RCC 7860 (cell line): ENCODE measurements at regions not wholly inside any gene's neighbourhood (a gene's known extent, or its start where the extent isn't known, plus 50 kb on each side); places are given as distances from the start of the nearest gene placed in this dataset.

Experiments
- DNase-seq: peaks from one replicate; pipeline ENCODE4 v3.0.0-alpha.2; 2015; ENCODE audit warnings: low spot score
- FAIRE-seq: peaks from 2 replicates; lab custom pipeline; 2012; peaks lifted over from hg19 to GRCh38; lab: Jason Lieb, UNC

- DNase-seq (no peak), FAIRE-seq (no peak)
Observed at GRCh38 chr16:55151561-55152305, 172.3 kb upstream of the IRX6 start.

DNA sequence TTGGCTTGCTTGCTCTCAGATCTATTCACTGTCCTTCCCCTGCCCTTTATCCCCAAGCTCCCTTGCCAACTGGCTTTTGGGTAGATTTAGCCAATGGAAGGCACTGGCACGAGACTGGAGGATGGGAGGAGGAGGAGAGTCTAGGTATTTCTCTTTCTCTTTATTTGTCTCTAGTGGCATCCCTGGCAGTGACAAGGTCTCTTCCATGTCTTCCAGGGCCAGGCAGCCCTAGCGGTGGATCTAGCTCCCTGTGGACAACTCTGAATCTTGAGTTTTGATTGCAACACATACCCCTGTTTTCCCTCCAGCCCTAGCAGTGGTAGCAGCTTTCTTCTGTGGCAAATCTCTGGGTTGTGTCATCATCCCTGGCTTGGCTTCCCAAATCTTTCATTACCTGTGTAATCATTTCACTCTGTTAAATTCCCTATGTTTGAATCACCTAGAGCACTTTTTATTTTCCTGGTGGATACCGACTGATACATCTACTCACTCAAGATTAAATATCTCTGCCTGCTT lies 171.1 kb upstream of the IRX6 start:
- DNase-seq (no peak), FAIRE-seq (no peak)

DNA sequence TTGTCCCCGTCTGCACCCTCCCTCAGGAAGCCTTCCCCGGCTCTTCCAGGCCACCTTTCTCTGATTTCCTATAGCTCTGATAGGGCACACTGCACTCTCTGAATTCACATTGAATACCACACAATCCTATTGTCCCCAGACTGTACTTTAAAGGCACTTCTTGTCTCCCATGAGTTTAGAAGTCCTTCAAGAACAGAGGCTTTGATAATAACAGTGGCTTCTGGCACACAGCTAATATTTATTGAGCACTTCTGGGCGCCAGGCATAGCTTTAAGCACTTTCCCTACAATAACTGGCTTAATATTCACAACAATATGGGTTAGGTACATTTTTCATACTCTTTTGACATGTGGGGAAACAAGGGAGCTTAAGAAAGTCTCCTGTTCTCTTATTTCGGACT lies 169.7 kb upstream of the IRX6 start:
- no peak for FAIRE-seq
- no peak for DNase-seq

DNA sequence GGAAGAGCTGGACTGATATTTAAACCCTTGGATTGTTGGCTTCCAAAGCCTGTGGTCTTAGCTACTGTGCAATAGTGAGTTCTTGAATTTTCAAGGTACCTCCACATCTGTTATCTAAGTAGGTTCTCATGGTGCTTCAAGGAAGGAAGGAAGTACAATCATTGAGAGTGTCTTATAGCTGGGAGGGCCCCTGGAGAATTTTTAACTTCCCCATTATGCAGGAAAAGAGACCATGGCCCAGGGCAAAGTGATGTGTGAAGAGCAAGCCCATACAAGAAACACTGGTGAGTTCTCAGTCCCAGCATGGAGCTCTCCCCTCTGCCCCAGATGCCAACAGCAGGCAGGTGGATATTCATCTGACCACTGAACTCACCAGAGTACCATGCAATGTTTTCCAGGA lies 169.0 kb upstream of the IRX6 start:
- FAIRE-seq (no peak), DNase-seq (no peak)

DNA sequence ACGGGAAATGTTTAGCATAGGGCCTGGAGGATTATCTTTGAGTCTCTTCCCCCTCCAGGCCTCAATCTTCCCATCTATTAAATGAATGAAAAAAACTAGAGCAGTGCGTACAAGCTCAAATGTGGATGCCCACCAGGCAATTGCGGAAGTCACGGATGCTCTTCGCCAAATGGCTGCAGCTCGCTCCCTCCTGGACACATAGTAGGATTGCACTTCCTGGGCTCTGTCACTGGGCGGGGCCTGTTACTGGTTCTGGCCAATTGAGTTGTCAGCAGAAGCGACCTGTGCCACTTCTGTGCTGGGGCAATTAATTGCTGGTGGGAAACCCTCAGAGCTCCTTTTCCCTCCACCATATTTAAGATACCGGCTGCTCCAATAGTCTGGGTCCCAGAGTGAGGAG lies 168.2 kb upstream of the IRX6 start:
- DNase-seq, result no peak
- no peak for FAIRE-seq

DNA sequence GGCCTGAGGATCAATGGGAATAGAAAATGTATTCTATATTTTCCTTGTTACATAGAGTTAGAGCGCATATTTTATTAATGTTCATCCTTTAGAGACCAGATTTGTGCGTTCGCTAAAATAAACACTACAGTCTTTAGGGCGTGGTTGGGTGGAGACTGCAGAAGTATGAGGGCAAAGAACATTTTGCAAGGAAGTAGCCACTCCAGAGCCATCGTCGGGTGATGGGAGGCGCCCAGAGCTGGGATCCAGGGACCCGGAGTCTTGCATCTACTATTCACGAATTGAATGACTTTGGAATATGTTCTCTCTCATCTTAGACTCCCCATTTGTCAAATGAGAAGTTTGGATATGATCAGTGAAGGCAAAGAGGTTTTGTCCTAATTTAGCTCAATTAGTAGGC lies 154.2 kb upstream of the IRX6 start:
- DNase-seq (no peak), FAIRE-seq (no peak)

DNA sequence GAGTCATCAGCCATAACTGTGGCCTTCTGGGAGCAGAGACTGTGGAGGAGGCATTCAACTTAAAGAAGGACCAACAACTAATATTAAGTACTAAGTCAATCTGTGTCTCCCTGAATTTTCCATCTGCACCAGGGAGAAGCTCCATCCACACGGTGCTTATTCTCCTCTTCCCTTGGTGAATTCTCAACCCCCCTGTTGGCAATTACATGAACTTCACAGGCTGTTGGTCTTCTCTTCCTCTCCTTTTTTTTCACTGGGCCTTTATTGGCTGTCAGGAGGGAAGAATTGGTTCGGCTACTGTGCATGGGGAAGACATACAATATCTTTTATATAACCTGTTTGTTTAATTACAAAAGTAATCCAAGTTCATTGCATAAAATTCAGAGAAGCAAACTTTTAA lies 152.8 kb upstream of the IRX6 start:
- FAIRE-seq (no peak), DNase-seq (no peak)

- DNase-seq, result no peak
- no peak for FAIRE-seq
Observed at GRCh38 chr16:55175389-55175788, 148.6 kb upstream of the IRX6 start.

DNA sequence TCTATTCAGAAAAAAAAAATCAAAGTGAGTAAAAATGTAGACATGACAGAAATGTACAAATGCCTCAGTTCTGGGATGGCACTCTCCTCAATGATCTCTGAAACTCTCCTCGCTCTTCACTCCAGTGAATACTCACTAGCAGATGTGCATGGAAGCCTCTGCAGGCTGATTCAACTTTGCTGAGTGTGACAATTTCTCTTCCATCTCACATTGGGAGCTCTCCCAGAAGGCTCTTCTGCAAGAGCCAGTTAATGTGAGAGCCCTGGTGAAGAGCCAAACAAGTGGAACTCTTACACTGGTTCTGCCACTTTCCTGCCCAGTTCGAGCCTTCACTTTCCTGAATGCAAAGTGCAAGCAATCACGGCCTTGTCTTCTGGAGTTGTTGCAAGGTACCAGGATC lies 147.1 kb upstream of the IRX6 start:
- FAIRE-seq (no peak), DNase-seq (no peak)

DNA sequence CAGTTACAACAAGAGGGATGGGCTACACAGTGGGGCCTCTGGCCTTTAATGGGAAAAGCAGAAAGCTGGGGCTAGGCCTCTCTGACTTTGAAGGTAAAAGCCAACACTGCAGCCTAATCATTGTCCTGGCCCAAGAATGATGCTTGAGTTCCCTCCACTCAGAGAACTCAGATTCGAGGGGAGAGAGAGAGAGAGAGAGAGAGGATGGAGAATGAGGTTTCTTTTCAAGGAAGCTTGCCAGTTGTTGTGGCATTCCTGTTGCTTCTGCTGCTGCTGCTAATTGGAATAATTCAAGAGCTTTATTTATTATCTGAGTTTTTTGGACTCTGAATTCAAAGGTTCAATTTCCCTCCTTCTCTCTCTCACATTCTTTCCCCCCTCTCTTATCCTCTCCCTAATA lies 144.6 kb upstream of the IRX6 start:
- no peak for FAIRE-seq
- DNase-seq, result no peak

DNA sequence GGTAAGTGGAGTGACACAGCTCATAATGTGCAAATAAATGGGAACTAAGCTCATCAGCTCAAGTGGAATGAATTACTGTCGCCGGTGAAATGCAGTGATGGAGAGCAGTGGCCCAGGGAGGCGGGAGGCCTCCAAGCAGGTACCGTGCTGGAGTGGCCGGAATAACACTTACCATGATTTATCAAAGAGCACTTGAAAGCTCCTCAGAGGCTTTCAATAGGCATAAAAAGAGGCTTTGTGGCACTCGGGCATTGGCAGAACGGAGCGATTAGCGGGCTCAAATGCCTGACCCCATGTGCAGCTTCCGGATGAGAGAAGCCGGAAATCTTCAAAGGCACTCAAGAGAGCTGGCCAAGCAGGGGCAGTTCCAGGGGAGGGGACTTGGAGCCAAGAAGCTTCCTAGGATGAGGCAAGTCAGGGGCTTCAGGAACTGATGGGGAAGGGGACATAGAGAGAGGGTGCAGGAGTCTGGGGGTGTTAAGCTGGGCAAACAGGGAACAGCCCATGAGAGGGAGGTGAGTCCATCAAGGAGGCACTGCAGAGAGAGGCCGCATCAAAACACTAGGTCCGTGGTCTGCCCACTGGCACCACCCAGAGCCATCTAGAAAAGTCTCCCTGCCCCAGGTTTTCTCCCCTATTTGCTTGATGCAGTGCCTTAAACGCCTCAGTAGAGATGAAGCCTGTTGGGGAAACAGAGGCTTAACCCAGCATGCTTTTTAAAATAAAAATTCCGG lies 144.0 kb upstream of the IRX6 start:
- no peak for FAIRE-seq
- DNase-seq, result no peak

GRCh38 chr16:55184052-55184451 lies 140.0 kb upstream of the IRX6 start:
- FAIRE-seq (no peak), DNase-seq (no peak)

DNA sequence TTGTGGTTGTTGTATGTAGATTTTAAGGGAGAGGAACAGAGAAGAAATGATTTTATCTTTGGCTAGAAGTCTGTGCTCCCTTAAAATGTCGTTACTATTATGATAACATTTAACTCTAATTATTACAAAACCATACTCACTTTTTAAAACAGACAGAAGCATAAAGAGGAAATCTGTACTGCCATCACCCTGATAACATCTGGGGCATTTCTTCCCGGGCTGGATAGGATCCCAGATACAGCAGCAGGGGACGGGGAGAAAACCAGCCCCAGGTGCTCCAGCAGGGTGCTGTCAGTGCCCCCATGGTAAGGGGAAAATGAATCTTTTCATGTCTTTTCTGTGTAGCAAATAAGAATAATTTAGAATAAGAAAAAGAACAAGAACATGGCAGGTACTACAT lies 139.4 kb upstream of the IRX6 start:
- DNase-seq (no peak), FAIRE-seq (no peak)

GRCh38 chr16:55189224-55189623 lies 134.8 kb upstream of the IRX6 start:
- DNase-seq, result no peak

DNA sequence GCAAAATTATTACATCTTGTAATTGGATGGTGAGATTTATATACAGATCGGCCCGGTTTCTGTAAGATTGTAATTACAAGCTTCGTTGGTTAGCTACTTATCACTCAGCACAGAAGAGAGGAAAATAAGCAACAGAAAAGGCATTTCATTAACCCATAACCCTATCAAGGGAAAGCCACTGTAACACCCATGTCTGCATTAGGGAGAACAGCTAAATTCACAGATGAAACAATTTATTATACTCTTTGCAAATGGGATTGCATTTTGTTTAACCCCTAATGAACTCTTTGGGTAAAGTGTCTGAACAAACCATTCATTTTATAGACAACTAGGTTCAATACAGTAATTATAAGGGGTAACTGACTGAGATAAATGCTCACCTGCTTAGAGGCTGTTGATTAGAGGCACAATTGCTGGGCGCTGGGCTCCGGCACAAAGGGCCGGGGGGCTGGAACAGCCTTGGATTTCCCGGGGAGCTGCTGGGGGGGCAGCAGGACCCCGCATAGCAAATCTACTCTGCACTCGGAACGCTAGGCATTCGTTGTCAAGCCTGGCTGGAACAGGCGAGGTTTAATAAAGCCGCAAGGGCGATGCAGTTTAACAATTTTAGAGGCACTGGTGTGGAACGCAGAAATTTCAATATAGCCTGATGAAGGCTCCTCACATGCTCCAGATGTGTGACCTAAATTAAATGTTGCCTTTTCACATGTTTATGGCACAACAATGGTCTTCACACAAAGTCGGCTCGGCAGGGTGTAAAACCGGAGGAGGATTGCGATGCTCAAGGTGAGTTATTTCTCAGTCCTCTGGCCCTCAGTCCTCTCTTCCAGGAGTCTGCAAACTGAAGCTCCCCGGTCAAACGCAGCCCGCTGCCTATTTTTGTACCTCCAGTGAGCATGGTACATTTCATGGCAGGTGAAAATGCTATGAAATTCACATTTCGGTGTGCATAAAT lies 134.0 kb upstream of the IRX6 start:
- DNase-seq (no peak), FAIRE-seq (no peak)

More at GRCh38 chr16:55189224-55189623, 134.8 kb upstream of the IRX6 start:
- FAIRE-seq, result no peak

DNA sequence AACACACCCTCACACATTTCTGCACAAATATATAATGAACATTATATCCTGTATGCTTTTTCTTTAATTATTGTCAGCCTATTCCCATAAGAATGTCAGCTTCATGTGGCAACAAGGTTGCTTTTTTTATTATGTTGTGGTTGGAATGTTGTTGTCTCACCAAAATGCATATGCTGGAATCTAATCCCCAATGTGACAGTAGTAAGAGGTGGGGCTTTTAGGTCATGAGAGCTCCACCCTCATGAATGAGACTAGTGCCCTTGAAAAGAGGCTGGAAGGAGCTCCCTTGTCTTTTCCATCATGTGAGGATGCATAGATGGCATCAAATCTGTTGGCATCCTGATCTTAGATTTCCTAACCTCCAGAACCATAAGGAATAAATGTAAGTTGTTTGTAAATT lies 131.3 kb upstream of the IRX6 start:
- no peak for DNase-seq
- FAIRE-seq, result no peak

DNA sequence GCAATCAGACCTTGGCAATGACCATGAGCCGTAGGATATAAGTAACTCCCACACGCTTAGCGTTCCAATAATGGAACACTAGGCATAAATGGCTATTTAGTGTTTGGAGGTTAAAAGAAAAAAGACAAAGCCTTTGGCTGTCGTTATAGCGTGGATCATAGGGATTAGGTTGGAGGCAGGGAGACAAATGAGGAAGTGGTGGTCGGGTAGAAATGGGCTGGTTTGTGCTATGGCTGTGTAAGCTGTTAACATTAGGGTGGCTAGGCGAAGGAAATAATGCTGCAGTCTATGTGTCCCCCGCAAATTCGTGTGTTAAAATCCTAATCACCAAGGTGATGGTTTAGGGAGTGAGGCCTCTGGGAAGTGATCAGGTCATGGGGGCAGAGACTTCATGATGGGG lies 120.4 kb upstream of the IRX6 start:
- FAIRE-seq (no peak), DNase-seq (no peak)

- FAIRE-seq, result no peak
- DNase-seq, result no peak
Observed at GRCh38 chr16:55204069-55204468, 119.9 kb upstream of the IRX6 start.

DNA sequence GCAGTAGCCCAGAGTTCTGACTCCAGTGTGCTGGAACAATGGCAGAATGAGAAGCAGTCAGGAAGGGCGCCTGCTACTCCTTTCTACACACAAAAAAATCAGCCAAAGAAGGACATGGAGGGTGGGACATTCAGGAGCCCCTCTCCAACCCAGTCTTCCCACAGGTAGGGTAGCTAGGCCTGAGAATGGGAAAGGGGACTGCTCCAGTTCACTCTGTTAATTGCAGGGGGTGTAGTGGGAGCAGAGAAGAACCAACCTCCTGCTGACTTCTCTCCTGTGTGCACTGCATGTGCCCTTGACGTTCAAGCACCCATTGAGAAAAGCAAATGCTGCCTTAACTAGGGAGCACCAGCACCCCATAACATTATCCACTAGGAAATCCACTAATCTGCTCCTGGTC lies 119.1 kb upstream of the IRX6 start:
- DNase-seq (no peak), FAIRE-seq (no peak)

- no peak for FAIRE-seq
Observed at GRCh38 chr16:55207693-55208428, 116.1 kb upstream of the IRX6 start.

GRCh38 chr16:55209626-55210025 lies 114.4 kb upstream of the IRX6 start:
- DNase-seq, result no peak
- FAIRE-seq, result no peak

More at GRCh38 chr16:55207693-55208428, 116.1 kb upstream of the IRX6 start:
- no peak for DNase-seq
